Heart left ventricle (tissue), 13 donors: ENCODE measurements at regions not wholly inside any gene's neighbourhood (a gene's known extent, or its start where the extent isn't known, plus 50 kb on each side); places are given as distances from the start of the nearest gene placed in this dataset.

Source experiments
- POLR2A ChIP-seq, 2 donors: fragments of 450-650 bp; IDR thresholded peaks; one replicate each; pipeline ENCODE4 v1.6.1; 2017; ENCODE audit warnings: antibody characterized with exemption in 2 of 2, mild to moderate bottlenecking in 2 of 2, moderate library complexity in 2 of 2
- TF ChIP-seq, protein P1 (sequence below), 12 donors: fragments of 200-600 bp; sonication (generic) in 4 of 12; IDR thresholded peaks; one replicate each; pipeline versions ENCODE4 v1.5.0 to v1.8.0; 2018 to 2022; ENCODE audit warnings: antibody characterized with exemption in 12 of 12, mild to moderate bottlenecking in 5 of 12
- donor health status: ischemic (EF 13 %, LVEDD 7.1; RV severe dilation, severe dysfunction).
- donor health status: DM: no; HTN: yes; CAD: no.
- donor health status: DM: no; HTN: no; CAD: no.
- donor health status: ischemic (EF 25% LVEDD 6.9; RV normal size, moderate dysfunction).
- donor health status: ischemic (EF 25% LVEDD 5.7; RV mildly dilated, moderate dysfunction).
- donor health status: ischemic (EF 35%, LVEDD 5.7; RV mildly dilated, moderate dysfunction).
- donor health status: nonischemic (EF 11% LVEDD 7.7; RV severe dilation, severe dysfunction).
- donor health status: DM: yes; HTN: yes; CAD: no.
- donor health status: PGD.
- donor health status: ischemic (EF 29% LVEDD 5.4; RV normal size, mild dysfunction).
- donor health status: nonischemic (EF 23%, LVEDD 6.1; RV moderate dilation, normal function).

DNA sequence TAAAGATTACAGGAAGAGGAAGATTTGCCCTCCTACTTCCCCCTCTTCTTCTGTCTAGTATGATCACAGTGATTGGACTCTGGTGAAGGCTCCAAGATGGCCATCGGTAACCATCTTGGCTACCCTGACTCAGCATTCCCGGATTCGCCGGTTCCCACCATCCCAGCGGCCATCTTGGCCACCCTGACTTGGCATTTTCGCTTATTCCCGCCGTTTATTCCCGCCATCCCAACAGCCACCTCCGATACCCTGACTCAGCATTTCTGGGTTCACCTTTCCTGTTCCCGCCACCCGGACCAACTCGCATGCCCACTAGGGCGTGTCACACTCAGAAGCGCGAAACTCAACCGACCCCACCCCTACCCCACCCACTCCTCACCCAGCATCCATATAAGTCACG lies 95.4 kb upstream of the GRIN2A start:
- TF ChIP-seq, protein P1, sequence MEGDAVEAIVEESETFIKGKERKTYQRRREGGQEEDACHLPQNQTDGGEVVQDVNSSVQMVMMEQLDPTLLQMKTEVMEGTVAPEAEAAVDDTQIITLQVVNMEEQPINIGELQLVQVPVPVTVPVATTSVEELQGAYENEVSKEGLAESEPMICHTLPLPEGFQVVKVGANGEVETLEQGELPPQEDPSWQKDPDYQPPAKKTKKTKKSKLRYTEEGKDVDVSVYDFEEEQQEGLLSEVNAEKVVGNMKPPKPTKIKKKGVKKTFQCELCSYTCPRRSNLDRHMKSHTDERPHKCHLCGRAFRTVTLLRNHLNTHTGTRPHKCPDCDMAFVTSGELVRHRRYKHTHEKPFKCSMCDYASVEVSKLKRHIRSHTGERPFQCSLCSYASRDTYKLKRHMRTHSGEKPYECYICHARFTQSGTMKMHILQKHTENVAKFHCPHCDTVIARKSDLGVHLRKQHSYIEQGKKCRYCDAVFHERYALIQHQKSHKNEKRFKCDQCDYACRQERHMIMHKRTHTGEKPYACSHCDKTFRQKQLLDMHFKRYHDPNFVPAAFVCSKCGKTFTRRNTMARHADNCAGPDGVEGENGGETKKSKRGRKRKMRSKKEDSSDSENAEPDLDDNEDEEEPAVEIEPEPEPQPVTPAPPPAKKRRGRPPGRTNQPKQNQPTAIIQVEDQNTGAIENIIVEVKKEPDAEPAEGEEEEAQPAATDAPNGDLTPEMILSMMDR (IDR thresholded peaks at IDR 0.05), result no peak
- no peak for TF ChIP-seq POLR2A (IDR thresholded peaks at IDR 0.05)
